Large intestine (tissue), 3 donors: ENCODE measurements at regions not wholly inside any gene's neighbourhood (a gene's known extent, or its start where the extent isn't known, plus 50 kb on each side); places are given as distances from the start of the nearest gene placed in this dataset.
A peak's percentile ranks its signal among the peaks of the same experiment; 100 is the strongest.

Experiments
- DNase-seq, 2 donors: peaks; one replicate each; pipeline versions ENCODE4 v3.0.0 to v3.0.0-alpha.2; 2013
- H3K27ac ChIP-seq: one replicate; pipeline ENCODE4 v1.5.1; 2013; ENCODE audit warnings: low read length
- H3K27me3 ChIP-seq: 2 replicates; pipeline ENCODE4 v1.6.1; 2013; ENCODE audit warnings: low read length; ENCODE audit not compliant: control insufficient read depth, insufficient read depth
- H3K36me3 ChIP-seq: 2 replicates; pipeline ENCODE4 v1.6.1; 2013; ENCODE audit warnings: low read length; ENCODE audit not compliant: control insufficient read depth, insufficient read depth
- H3K4me1 ChIP-seq: one replicate; pipeline ENCODE4 v1.6.1; 2013; ENCODE audit warnings: low read length; ENCODE audit not compliant: control insufficient read depth, insufficient read depth
- H3K4me3 ChIP-seq: one replicate; pipeline ENCODE4 v1.5.1; 2013; ENCODE audit warnings: low read length
- H3K9me3 ChIP-seq: one replicate; pipeline ENCODE4 v1.6.1; 2013; ENCODE audit warnings: mild to moderate bottlenecking, low read depth, low read length, moderate library complexity; ENCODE audit not compliant: control insufficient read depth
- WGBS: methylation state at CpG from one replicate; pipeline ENCODE4 v1.1.5; 2013; ENCODE audit warnings: low lambda C conversion rate; ENCODE audit not compliant: insufficient coverage; 5-methylcytosine and 5-hydroxymethylcytosine counted together

- Histone ChIP-seq H3K27me3 (no peaks in the 10 kb centered on the region), H3K9me3 (no peaks in the 10 kb centered on the region), H3K4me3 (no peak overlapping the region), H3K27ac (no peak overlapping the region), H3K36me3 (no peaks in the 10 kb centered on the region), H3K4me1 (peaks cover 32% of the 10 kb centered on the region)
- no peak for DNase-seq
- WGBS = 80% methylated on average over 1 of the region's 15 CpGs
Measured at GRCh38 chr1:22264464-22265341, 121.8 kb upstream of the WNT4 start.

GRCh38 chr1:22266141-22266540 lies 123.2 kb upstream of the WNT4 start:
- DNase-seq = no peak
- H3K36me3 ChIP-seq = no peaks in the 10 kb centered on the region

GRCh38 chr1:22267413-22268175 lies 124.7 kb upstream of the WNT4 start:
- Histone ChIP-seq H3K27me3 (no peaks in the 10 kb centered on the region), H3K9me3 (no peaks in the 10 kb centered on the region), H3K36me3 (no peaks in the 10 kb centered on the region), H3K4me1 (peaks cover 12% of the 10 kb centered on the region), H3K27ac (no peak overlapping the region), H3K4me3 (no peak overlapping the region)
- no peak for DNase-seq
- WGBS = no CpG with 5 or more reads among the region's 22 CpGs

More at GRCh38 chr1:22266141-22266540, 123.2 kb upstream of the WNT4 start:
- H3K9me3 ChIP-seq = no peaks in the 10 kb centered on the region
- H3K27ac ChIP-seq = no peak overlapping the region
- no CpG with 5 or more reads among the region's 6 CpGs for WGBS
- H3K4me1 ChIP-seq = peaks cover 26% of the 10 kb centered on the region
- no peaks in the 10 kb centered on the region for H3K27me3 ChIP-seq
- no peak overlapping the region for H3K4me3 ChIP-seq

- H3K4me1 ChIP-seq = peaks cover 4% of the 10 kb centered on the region
- no peak for DNase-seq
- H3K4me3 ChIP-seq = no peak overlapping the region
- H3K36me3 ChIP-seq = no peaks in the 10 kb centered on the region
- no peaks in the 10 kb centered on the region for H3K27me3 ChIP-seq
- H3K9me3 ChIP-seq = no peaks in the 10 kb centered on the region
- WGBS = no CpG with 5 or more reads among the region's 11 CpGs
- H3K27ac ChIP-seq = no peak overlapping the region
Measured at GRCh38 chr1:22268327-22268726, 125.4 kb upstream of the WNT4 start.

GRCh38 chr1:22271847-22272801 lies 129.2 kb upstream of the WNT4 start:
- H3K27me3 ChIP-seq = no peaks in the 10 kb centered on the region
- DNase-seq = no peak
- no peaks in the 10 kb centered on the region for H3K9me3 ChIP-seq
- H3K4me1 ChIP-seq = no peaks in the 10 kb centered on the region
- no peak overlapping the region for H3K4me3 ChIP-seq
- H3K27ac ChIP-seq = no peak overlapping the region
- WGBS = 97% methylated on average over 3 of the region's 8 CpGs
- no peaks in the 10 kb centered on the region for H3K36me3 ChIP-seq

GRCh38 chr1:22273686-22274681 lies 131.1 kb upstream of the WNT4 start:
- Histone ChIP-seq H3K4me1 (no peaks in the 10 kb centered on the region), H3K9me3 (no peaks in the 10 kb centered on the region), H3K27me3 (no peaks in the 10 kb centered on the region), H3K27ac (no peak overlapping the region), H3K4me3 (no peak overlapping the region), H3K36me3 (no peaks in the 10 kb centered on the region)
- no peak for DNase-seq
- WGBS = no CpG with 5 or more reads among the region's 8 CpGs

GRCh38 chr1:22275167-22275566 lies 132.3 kb upstream of the WNT4 start:
- no peak for DNase-seq

GRCh38 chr1:22275626-22276395 lies 132.9 kb upstream of the WNT4 start:
- no CpG with 5 or more reads among the region's 16 CpGs for WGBS
- Histone ChIP-seq H3K9me3 (peaks cover 6% of the 10 kb centered on the region), H3K27me3 (no peaks in the 10 kb centered on the region), H3K36me3 (no peaks in the 10 kb centered on the region), H3K27ac (no peak overlapping the region), H3K4me1 (no peaks in the 10 kb centered on the region), H3K4me3 (no peak overlapping the region)
- DNase-seq = peak; percentile 35 to 36

More at GRCh38 chr1:22275167-22275566, 132.3 kb upstream of the WNT4 start:
- WGBS = no CpG with 5 or more reads among the region's 3 CpGs
- Histone ChIP-seq H3K36me3 (no peaks in the 10 kb centered on the region), H3K27me3 (no peaks in the 10 kb centered on the region), H3K4me1 (no peaks in the 10 kb centered on the region), H3K4me3 (no peak overlapping the region), H3K9me3 (peaks cover 4% of the 10 kb centered on the region), H3K27ac (no peak overlapping the region)

- Histone ChIP-seq H3K4me3 (no peak overlapping the region), H3K4me1 (no peaks in the 10 kb centered on the region), H3K27ac (no peak overlapping the region), H3K27me3 (no peaks in the 10 kb centered on the region), H3K9me3 (peaks cover 6% of the 10 kb centered on the region), H3K36me3 (no peaks in the 10 kb centered on the region)
- no CpG with 5 or more reads among the region's 1 CpG for whole genome bisulfite sequencing
- DNase-seq = no peak
Measured at GRCh38 chr1:22276396-22276748, 133.5 kb upstream of the WNT4 start.
